Activated T-cell treated with anti-CD3 and anti-CD28 coated beads for 1 hour (primary cell): ENCODE measurements at regions not wholly inside any gene's neighbourhood (a gene's known extent, or its start where the extent isn't known, plus 50 kb on each side); places are given as distances from the start of the nearest gene placed in this dataset.

Experiments used
- DNase-seq: peaks from one replicate; pipeline ENCODE4 v3.0.0-alpha.2; 2020; ENCODE audit warnings: low read depth

- no peak for DNase-seq
Observed at GRCh38 chr6:97815301-97815812, 532.3 kb upstream of the MMS22L start.

GRCh38 chr6:97816526-97816925 is 533.5 kb upstream of the MMS22L start:
- no peak for DNase-seq

GRCh38 chr6:97819710-97820109 is 536.7 kb upstream of the MMS22L start:
- DNase-seq, result no peak

GRCh38 chr6:97820400-97820799 is 537.4 kb upstream of the MMS22L start:
- DNase-seq, result no peak

- DNase-seq, result no peak
Observed at GRCh38 chr6:97822632-97823031, 539.6 kb upstream of the MMS22L start.

- no peak for DNase-seq
Observed at GRCh38 chr6:97841763-97842162, 558.7 kb upstream of the MMS22L start.

GRCh38 chr6:97842521-97842920 is 559.5 kb upstream of the MMS22L start:
- DNase-seq, result no peak

- no peak for DNase-seq
Observed at GRCh38 chr6:97849390-97849789, 566.4 kb upstream of the MMS22L start.

GRCh38 chr6:97850458-97851212 is 567.6 kb upstream of the MMS22L start:
- DNase-seq, result no peak

GRCh38 chr6:97863697-97864096 is 580.7 kb upstream of the MMS22L start:
- no peak for DNase-seq

GRCh38 chr6:97864366-97864765 is 581.4 kb upstream of the MMS22L start:
- no peak for DNase-seq

- no peak for DNase-seq
Observed at GRCh38 chr6:97864826-97865225, 581.8 kb upstream of the MMS22L start.

GRCh38 chr6:97865612-97866011 is 582.6 kb upstream of the MMS22L start:
- no peak for DNase-seq

GRCh38 chr6:97866616-97867015 is 583.6 kb upstream of the MMS22L start:
- no peak for DNase-seq

- DNase-seq, result no peak
Observed at GRCh38 chr6:97867177-97867576, 584.2 kb upstream of the MMS22L start.

GRCh38 chr6:97870273-97870672 is 587.3 kb upstream of the MMS22L start:
- DNase-seq, result no peak

- no peak for DNase-seq
Observed at GRCh38 chr6:97876711-97877110, 593.7 kb upstream of the MMS22L start.

GRCh38 chr6:97882755-97883154 is 599.7 kb upstream of the MMS22L start:
- DNase-seq, result no peak

GRCh38 chr6:97885325-97885724 is 602.3 kb upstream of the MMS22L start:
- no peak for DNase-seq

GRCh38 chr6:97885828-97886227 is 602.8 kb upstream of the MMS22L start:
- DNase-seq, result no peak

GRCh38 chr6:97901531-97901930 is 618.5 kb upstream of the MMS22L start:
- no peak for DNase-seq

- DNase-seq, result no peak
Observed at GRCh38 chr6:97909380-97909779, 626.4 kb upstream of the MMS22L start.

GRCh38 chr6:97913721-97914120 is 630.7 kb upstream of the MMS22L start:
- no peak for DNase-seq

- DNase-seq, result no peak
Observed at GRCh38 chr6:97914912-97915311, 631.9 kb upstream of the MMS22L start.
